ENCODE measurements at regions not wholly inside any gene's neighbourhood (a gene's known extent, or its start where the extent isn't known, plus 50 kb on each side); places are given as distances from the start of the nearest gene placed in this dataset.

DNA sequence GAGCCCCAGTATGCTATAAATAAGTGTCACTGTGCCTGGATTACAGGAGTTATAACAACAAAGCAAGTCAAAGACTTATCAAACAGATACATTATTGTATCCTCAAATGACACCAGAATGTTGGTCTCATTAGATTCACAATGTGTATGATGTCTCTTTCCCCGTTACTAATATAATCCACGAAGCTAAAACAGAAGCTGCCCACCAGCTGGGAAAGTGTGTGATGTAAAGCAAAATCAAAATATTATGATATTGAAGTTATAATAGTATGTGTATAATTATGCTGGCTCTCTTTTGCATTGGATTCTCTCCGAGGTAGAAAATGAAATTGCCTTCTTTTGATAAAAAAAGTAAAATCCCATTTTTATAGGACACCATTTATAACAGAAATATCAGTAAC, 127.3 kb upstream of the MAN2A1 start:
- no peak for TF ChIP-seq POLR2AphosphoS5 (IDR thresholded peaks at IDR 0.05; ENCODE audit: low read depth, low read length)
- no peak for TF ChIP-seq POLR2A (IDR thresholded peaks at IDR 0.05; ENCODE audit: low read depth, low read length)
- no peak for TF ChIP-seq POU2F2 (IDR thresholded peaks at IDR 0.05; ENCODE audit: low read depth, low read length)
- TF ChIP-seq TAF1 (IDR thresholded peaks at IDR 0.05; ENCODE audit: low read depth, low read length): no peak
- TF ChIP-seq SPI1 (IDR thresholded peaks at IDR 0.05; ENCODE audit: low read depth, low read length): no peak
